Uterus (tissue), 2 donors: ENCODE measurements at regions not wholly inside any gene's neighbourhood (a gene's known extent, or its start where the extent isn't known, plus 50 kb on each side); places are given as distances from the start of the nearest gene placed in this dataset.

Source experiments
- CTCF ChIP-seq, 4 experiments: fragments of 200-600 bp in 2 of 4; fragments of 450-650 bp in 2 of 4; sonication (generic) in 2 of 4; IDR thresholded peaks; one replicate each; pipeline ENCODE4 v1.5.1; 2016 to 2019; ENCODE audit warnings: antibody characterized with exemption in 4 of 4, mild to moderate bottlenecking in 2 of 4, moderate library complexity in 1 of 4
- POLR2A ChIP-seq, 2 donors: fragments of 450-650 bp; IDR thresholded peaks; one replicate each; pipeline ENCODE4 v1.6.1; 2016; ENCODE audit warnings: antibody characterized with exemption in 2 of 2, mild to moderate bottlenecking in 1 of 2, moderate library complexity in 1 of 2

GRCh38 chr4:129978315-129978714 is 882.4 kb downstream of the C4orf33 start:
- no peak for TF ChIP-seq POLR2A (IDR thresholded peaks at IDR 0.05)
- no peak for TF ChIP-seq CTCF (IDR thresholded peaks at IDR 0.05)
